Neural cell (in vitro differentiated cells): ENCODE measurements at regions not wholly inside any gene's neighbourhood (a gene's known extent, or its start where the extent isn't known, plus 50 kb on each side); places are given as distances from the start of the nearest gene placed in this dataset.

Source experiments
- H2AFZ ChIP-seq: fragments of 200-600, 300-800 bp; sonication (generic), shearing (Covaris generic); 2 replicates; pipeline ENCODE4 v1.6.0; 2014; ENCODE audit warnings: low read depth, mild to moderate bottlenecking, antibody characterized with exemption, low read length, moderate library complexity
- H3F3A ChIP-seq: fragments of 200-600 bp; shearing (Covaris generic); 2 replicates; pipeline ENCODE4 v1.6.1; 2016; ENCODE audit warnings: mild to moderate bottlenecking, moderate library complexity, mixed read lengths, antibody characterized with exemption, low read length; ENCODE audit not compliant: insufficient read depth, poor library complexity, severe bottlenecking
- H3K27ac ChIP-seq: fragments of 200-600, 300-800 bp; sonication (generic), shearing (Covaris generic); 2 replicates; pipeline ENCODE4 v1.5.1; 2014; ENCODE audit warnings: mild to moderate bottlenecking, low read length, moderate library complexity
- H3K27me3 ChIP-seq: fragments of 300-800, 200-600 bp; sonication (generic), shearing (Covaris generic); 2 replicates; pipeline ENCODE4 v1.6.0; 2014; ENCODE audit warnings: mild to moderate bottlenecking, low read depth, low read length, moderate library complexity; ENCODE audit not compliant: insufficient read depth
- H3K36me3 ChIP-seq: fragments of 300-800, 200-600 bp; sonication (generic), shearing (Covaris generic); 2 replicates; pipeline ENCODE4 v1.5.1; 2014; ENCODE audit warnings: mild to moderate bottlenecking, antibody characterized with exemption, low read length, moderate library complexity; ENCODE audit not compliant: insufficient read depth
- H3K4me2 ChIP-seq: fragments of 300-800, 200-600 bp; sonication (generic), shearing (Covaris generic); 2 replicates; pipeline ENCODE4 v1.6.0; 2014; ENCODE audit warnings: mild to moderate bottlenecking, low read length
- H3K4me3 ChIP-seq: fragments of 300-800, 200-600 bp; sonication (generic), shearing (Covaris generic); 2 replicates; pipeline ENCODE4 v1.5.1; 2014; ENCODE audit warnings: mild to moderate bottlenecking, low read length, moderate library complexity
- H3K79me2 ChIP-seq: fragments of 200-600 bp; shearing (Covaris generic); replicated peaks from 2 replicates; pipeline ENCODE4 v1.6.0; 2014; ENCODE audit warnings: mild to moderate bottlenecking, low read length, moderate library complexity; ENCODE audit not compliant: insufficient read depth
- H3K9ac ChIP-seq: fragments of 300-800, 200-600 bp; sonication (generic), shearing (Covaris generic); 2 replicates; pipeline ENCODE4 v1.6.1; 2016; ENCODE audit warnings: mild to moderate bottlenecking, low read length, mixed read lengths
- H3K9me2 ChIP-seq: fragments of 200-600 bp; shearing (Covaris generic); 2 replicates; pipeline ENCODE4 v1.6.1; 2016; ENCODE audit warnings: mild to moderate bottlenecking, low read length, mixed read lengths; ENCODE audit not compliant: insufficient read depth
- H3K9me3 ChIP-seq: fragments of 200-600, 300-800 bp; sonication (generic), shearing (Covaris generic); 2 replicates; pipeline ENCODE4 v1.6.1; 2016; ENCODE audit warnings: mild to moderate bottlenecking, mixed run types, low read length, moderate library complexity, mixed read lengths
- H4K20me1 ChIP-seq: fragments of 200-600 bp; shearing (Covaris generic); 2 replicates; pipeline ENCODE4 v1.6.1; 2016; ENCODE audit warnings: mild to moderate bottlenecking, mixed run types; ENCODE audit not compliant: insufficient read depth
- EP300 ChIP-seq: fragments of 450-650 bp; conservative IDR thresholded peaks from 2 replicates; pipeline ENCODE4 v1.6.1; 2014; ENCODE audit warnings: antibody characterized with exemption, mild to moderate bottlenecking, moderate library complexity; ENCODE audit not compliant: poor library complexity, severe bottlenecking
- EZH2 ChIP-seq: fragments of 200-600, 300-800 bp; shearing (Covaris generic), sonication (generic); IDR thresholded peaks from 2 replicates; pipeline ENCODE4 v1.6.1; 2014; ENCODE audit warnings: antibody characterized with exemption, low read length, borderline replicate concordance, mild to moderate bottlenecking; ENCODE audit not compliant: insufficient read depth, poor library complexity, severe bottlenecking
- MXI1 ChIP-seq: fragments of 450-650 bp; conservative IDR thresholded peaks from 2 replicates; pipeline ENCODE4 v1.6.1; 2014; ENCODE audit warnings: antibody characterized with exemption, mild to moderate bottlenecking; ENCODE audit not compliant: poor library complexity, severe bottlenecking
- POLR2AphosphoS5 ChIP-seq: IDR thresholded peaks from 2 replicates; pipeline ENCODE4 v1.6.1; 2012
- RAD21 ChIP-seq: fragments of 450-650 bp; conservative IDR thresholded peaks from 2 replicates; pipeline ENCODE4 v1.6.1; 2014; ENCODE audit warnings: antibody characterized with exemption, mild to moderate bottlenecking, moderate library complexity
- REST ChIP-seq: IDR thresholded peaks from 2 replicates; pipeline ENCODE4 v1.6.1; 2012; ENCODE audit warnings: borderline replicate concordance
- SMC3 ChIP-seq: fragments of 450-650 bp; conservative IDR thresholded peaks from 2 replicates; pipeline ENCODE4 v1.6.1; 2014; ENCODE audit warnings: antibody characterized with exemption, mild to moderate bottlenecking, moderate library complexity; ENCODE audit not compliant: poor library complexity
- TAF1 ChIP-seq: IDR thresholded peaks from 2 replicates; pipeline ENCODE4 v1.6.1; 2012; ENCODE audit warnings: low read depth
- TF ChIP-seq, protein P1 (sequence below): fragments of 450-650 bp; IDR thresholded peaks from 2 replicates; pipeline ENCODE4 v1.5.1; 2014; ENCODE audit warnings: antibody characterized with exemption, mild to moderate bottlenecking, moderate library complexity; ENCODE audit not compliant: poor library complexity, severe bottlenecking

- TF ChIP-seq RAD21 (no peak), TAF1 (no peak), POLR2AphosphoS5 (no peak), EZH2 (no peak), MXI1 (no peak), EP300 (no peak), REST (no peak), SMC3 (no peak)
- TF ChIP-seq, protein P1, sequence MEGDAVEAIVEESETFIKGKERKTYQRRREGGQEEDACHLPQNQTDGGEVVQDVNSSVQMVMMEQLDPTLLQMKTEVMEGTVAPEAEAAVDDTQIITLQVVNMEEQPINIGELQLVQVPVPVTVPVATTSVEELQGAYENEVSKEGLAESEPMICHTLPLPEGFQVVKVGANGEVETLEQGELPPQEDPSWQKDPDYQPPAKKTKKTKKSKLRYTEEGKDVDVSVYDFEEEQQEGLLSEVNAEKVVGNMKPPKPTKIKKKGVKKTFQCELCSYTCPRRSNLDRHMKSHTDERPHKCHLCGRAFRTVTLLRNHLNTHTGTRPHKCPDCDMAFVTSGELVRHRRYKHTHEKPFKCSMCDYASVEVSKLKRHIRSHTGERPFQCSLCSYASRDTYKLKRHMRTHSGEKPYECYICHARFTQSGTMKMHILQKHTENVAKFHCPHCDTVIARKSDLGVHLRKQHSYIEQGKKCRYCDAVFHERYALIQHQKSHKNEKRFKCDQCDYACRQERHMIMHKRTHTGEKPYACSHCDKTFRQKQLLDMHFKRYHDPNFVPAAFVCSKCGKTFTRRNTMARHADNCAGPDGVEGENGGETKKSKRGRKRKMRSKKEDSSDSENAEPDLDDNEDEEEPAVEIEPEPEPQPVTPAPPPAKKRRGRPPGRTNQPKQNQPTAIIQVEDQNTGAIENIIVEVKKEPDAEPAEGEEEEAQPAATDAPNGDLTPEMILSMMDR: no peak
- Histone ChIP-seq H3K36me3 (no peaks in the 10 kb centered on the region), H3K79me2 (no peaks in the 10 kb centered on the region), H4K20me1 (no peaks in the 10 kb centered on the region), H3K27ac (no peak overlapping the region), H3K4me3 (no peak overlapping the region), H3K9me3 (no peaks in the 10 kb centered on the region), H3F3A (no peaks in the 10 kb centered on the region), H3K4me2 (no peak overlapping the region), H3K9me2 (no peaks in the 10 kb centered on the region), H3K9ac (no peak overlapping the region), H2AFZ (no peak overlapping the region), H3K27me3 (no peaks in the 10 kb centered on the region)
Observed at GRCh38 chr3:150306083-150306482, 102.0 kb upstream of the TSC22D2 start.

DNA sequence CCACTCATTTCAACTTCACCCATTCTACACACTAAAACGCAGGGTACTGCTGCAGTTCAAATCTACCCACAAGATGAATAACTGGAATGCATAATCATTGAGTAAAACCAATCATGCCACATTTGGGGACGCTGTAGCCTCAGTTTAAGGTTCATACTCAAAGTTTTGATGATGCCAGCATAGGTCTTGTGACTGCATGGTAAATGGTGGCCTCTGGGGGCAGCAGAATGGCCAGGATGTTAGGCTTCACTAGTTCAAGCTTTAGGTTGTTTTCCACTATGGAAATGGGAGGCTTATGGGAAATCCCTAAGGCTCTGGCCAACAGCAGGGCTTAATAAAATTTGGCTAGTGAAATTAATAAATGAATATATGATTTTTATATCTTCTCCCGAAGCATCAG is 104.3 kb upstream of the TSC22D2 start:
- Histone ChIP-seq H3K4me3 (no peak overlapping the region), H3K27me3 (no peaks in the 10 kb centered on the region), H3K27ac (no peak overlapping the region), H3K4me2 (no peak overlapping the region), H4K20me1 (no peaks in the 10 kb centered on the region), H2AFZ (no peak overlapping the region), H3F3A (no peaks in the 10 kb centered on the region), H3K36me3 (no peaks in the 10 kb centered on the region), H3K9ac (no peak overlapping the region), H3K9me3 (no peaks in the 10 kb centered on the region), H3K9me2 (no peaks in the 10 kb centered on the region), H3K79me2 (no peaks in the 10 kb centered on the region)
- TF ChIP-seq, protein P1: no peak
- TF ChIP-seq MXI1: no peak
- no peak for TF ChIP-seq EP300
- no peak for TF ChIP-seq SMC3
- TF ChIP-seq POLR2AphosphoS5: no peak
